GM23338 (cell line): ENCODE measurements at regions not wholly inside any gene's neighbourhood (a gene's known extent, or its start where the extent isn't known, plus 50 kb on each side); places are given as distances from the start of the nearest gene placed in this dataset.

Experiments used
- ATAC-seq: fragments of 200-7000 bp; cut with Tn5 transposase; 3 replicates; pipeline ENCODE4 v1.9.1; 2020
- DNase-seq: peaks from one replicate; pipeline ENCODE4 v3.0.0-alpha.2; 2015; ENCODE audit warnings: low spot score
- H2AFZ ChIP-seq: fragments of 200-600 bp; sonication (generic); 2 replicates; pipeline ENCODE4 v1.8.0; 2016; ENCODE audit warnings: antibody characterized with exemption, mild to moderate bottlenecking, moderate library complexity
- H3F3A ChIP-seq: fragments of 200-600 bp; sonication (generic); replicated peaks from 2 replicates; pipeline ENCODE4 v1.8.0; 2017; ENCODE audit warnings: antibody characterized with exemption, mixed run types, low read depth
- H3K27ac ChIP-seq: fragments of 200-600 bp; sonication (generic); 2 replicates; pipeline ENCODE4 v1.6.1; 2016; ENCODE audit warnings: low read depth
- H3K27me3 ChIP-seq: fragments of 200-600 bp; sonication (generic); 2 replicates; pipeline ENCODE4 v1.8.0; 2016; ENCODE audit warnings: mild to moderate bottlenecking, mixed run types, moderate library complexity; ENCODE audit not compliant: insufficient read depth
- H3K36me3 ChIP-seq: fragments of 200-600 bp; sonication (generic); 2 replicates; pipeline ENCODE4 v1.8.0; 2016; ENCODE audit warnings: mild to moderate bottlenecking; ENCODE audit not compliant: insufficient read depth
- H3K4me1 ChIP-seq: fragments of 200-600 bp; sonication (generic); 2 replicates; pipeline ENCODE4 v1.8.0; 2016; ENCODE audit warnings: mild to moderate bottlenecking, moderate library complexity; ENCODE audit not compliant: insufficient read depth
- H3K4me2 ChIP-seq: fragments of 200-600 bp; sonication (generic); 2 replicates; pipeline ENCODE4 v1.7.1; 2017; ENCODE audit warnings: mixed run types
- H3K4me3 ChIP-seq: fragments of 200-600 bp; sonication (generic); 2 replicates; pipeline ENCODE4 v1.6.1; 2016; ENCODE audit warnings: mixed run types
- H3K79me2 ChIP-seq: fragments of 200-600 bp; sonication (generic); replicated peaks from 2 replicates; pipeline ENCODE4 v1.8.0; 2017; ENCODE audit warnings: mild to moderate bottlenecking; ENCODE audit not compliant: insufficient read depth
- H3K9me2 ChIP-seq: fragments of 200-600 bp; sonication (generic); 2 replicates; pipeline ENCODE4 v1.8.0; 2017; ENCODE audit not compliant: insufficient read depth
- H4K20me1 ChIP-seq: fragments of 200-600 bp; sonication (generic); replicated peaks from 2 replicates; pipeline ENCODE4 v1.8.0; 2017; ENCODE audit warnings: mild to moderate bottlenecking; ENCODE audit not compliant: insufficient read depth
- H3K27ac Mint-ChIP-seq: 2 replicates; pipeline ENCODE4 v1.8.0; 2020; ENCODE audit warnings: inconsistent platforms, mild to moderate bottlenecking, moderate library complexity, mixed read lengths
- H3K27me3 Mint-ChIP-seq: 3 replicates; pipeline ENCODE4 v1.8.0; 2022; ENCODE audit warnings: low read depth, mild to moderate bottlenecking, moderate library complexity, mixed read lengths, inconsistent platforms; ENCODE audit not compliant: insufficient read depth, poor library complexity
- H3K36me3 Mint-ChIP-seq: 3 replicates; pipeline ENCODE4 v1.8.0; 2021; ENCODE audit warnings: low read depth, mild to moderate bottlenecking, inconsistent platforms, moderate library complexity, mixed read lengths
- H3K4me1 Mint-ChIP-seq: 3 replicates; pipeline ENCODE4 v1.8.0; 2020; ENCODE audit warnings: mild to moderate bottlenecking, inconsistent platforms, mixed read lengths
- H3K4me3 Mint-ChIP-seq: 3 replicates; pipeline ENCODE4 v1.8.0; 2021; ENCODE audit warnings: moderate library complexity, mild to moderate bottlenecking, inconsistent platforms, mixed read lengths
- H3K9me3 Mint-ChIP-seq: 3 replicates; pipeline ENCODE4 v1.8.0; 2020; ENCODE audit warnings: moderate library complexity, mild to moderate bottlenecking, inconsistent platforms, mixed read lengths
- CREB1 ChIP-seq: fragments of 250-450 bp; sonication (Bioruptor Pico); IDR thresholded peaks from 2 replicates; pipeline ENCODE4 v1.5.0; 2020; ENCODE audit warnings: low read depth, mild to moderate bottlenecking, moderate library complexity
- CTCF ChIP-seq, 2 experiments: fragments of 200-600 bp in 1 of 2; sonication (generic) in 1 of 2; conservative IDR thresholded peaks; 2 replicates each; pipeline versions ENCODE4 v1.5.1 to v1.6.1; 2016 to 2017; ENCODE audit warnings: antibody characterized with exemption in 2 of 2, low read depth in 2 of 2, mild to moderate bottlenecking in 2 of 2, moderate library complexity in 1 of 2
- ETS1 ChIP-seq: IDR thresholded peaks from 2 replicates; pipeline ENCODE4 v1.6.1; 2016; ENCODE audit warnings: antibody characterized with exemption
- EZH2 ChIP-seq: fragments of 200-600 bp; sonication (generic); IDR thresholded peaks from one replicate; pipeline ENCODE4 v1.8.0; 2017; ENCODE audit warnings: antibody characterized with exemption, mild to moderate bottlenecking, low read depth; ENCODE audit not compliant: unreplicated experiment
- EZH2phosphoT487 ChIP-seq: fragments of 200-600 bp; sonication (generic); IDR thresholded peaks from one replicate; pipeline ENCODE4 v1.8.1; 2018; ENCODE audit warnings: antibody characterized with exemption; ENCODE audit not compliant: unreplicated experiment
- JUNB ChIP-seq: IDR thresholded peaks from one replicate; pipeline ENCODE4 v1.6.1; 2016; ENCODE audit warnings: antibody characterized with exemption; ENCODE audit not compliant: unreplicated experiment
- NANOG ChIP-seq: IDR thresholded peaks from 2 replicates; pipeline ENCODE4 v1.6.1; 2016; ENCODE audit warnings: antibody characterized with exemption, borderline replicate concordance
- POLR2AphosphoS5 ChIP-seq: IDR thresholded peaks from 2 replicates; pipeline ENCODE4 v1.6.1; 2016; ENCODE audit warnings: antibody characterized with exemption, low read depth
- REST ChIP-seq: IDR thresholded peaks from one replicate; pipeline ENCODE4 v1.6.1; 2018; ENCODE audit warnings: antibody characterized with exemption; ENCODE audit not compliant: unreplicated experiment
- STAT1 ChIP-seq: IDR thresholded peaks from one replicate; pipeline ENCODE4 v1.6.1; 2016; ENCODE audit warnings: antibody characterized with exemption; ENCODE audit not compliant: unreplicated experiment
- ZNF114 ChIP-seq: fragments of 250-450 bp; sonication (Bioruptor Pico); IDR thresholded peaks from 2 replicates; pipeline ENCODE4 v1.5.0; 2020; ENCODE audit warnings: mild to moderate bottlenecking, moderate library complexity
- ZNF331 ChIP-seq: fragments of 250-450 bp; sonication (Bioruptor Pico); IDR thresholded peaks from 2 replicates; pipeline ENCODE4 v1.5.0; 2020; ENCODE audit warnings: low read depth, mild to moderate bottlenecking, moderate library complexity
- ZNF462 ChIP-seq: fragments of 250-450 bp; sonication (Bioruptor Pico); IDR thresholded peaks from 2 replicates; pipeline ENCODE4 v1.5.0; 2020; ENCODE audit warnings: mild to moderate bottlenecking, moderate library complexity

- no peak for DNase-seq
- no peaks in the 10 kb centered on the region for H3K27me3 ChIP-seq
- H2AFZ ChIP-seq = no peak overlapping the region
- ATAC-seq = no peak
- no peaks in the 10 kb centered on the region for H3K9me2 ChIP-seq
- Mint-ChIP-seq H3K4me1 (peaks cover 73% of the 10 kb centered on the region), H3K9me3 (no peaks in the 10 kb centered on the region), H3K27me3 (peaks cover 3% of the 10 kb centered on the region), H3K27ac (peak overlapping the region; percentile 44; the same call in 1 of the 2 replicates), H3K4me3 (no peak overlapping the region), H3K36me3 (no peaks in the 10 kb centered on the region)
- H3K27ac ChIP-seq = no peak overlapping the region
- no peaks in the 10 kb centered on the region for H3F3A ChIP-seq
- H4K20me1 ChIP-seq = no peaks in the 10 kb centered on the region
- H3K4me1 ChIP-seq = peaks cover 48% of the 10 kb centered on the region
- H3K4me2 ChIP-seq = no peak overlapping the region
- no peaks in the 10 kb centered on the region for H3K79me2 ChIP-seq
- H3K36me3 ChIP-seq = no peaks in the 10 kb centered on the region
- no peak overlapping the region for H3K4me3 ChIP-seq
- no peak for TF ChIP-seq STAT1
- TF ChIP-seq POLR2AphosphoS5 = no peak
- no peak for TF ChIP-seq JUNB
- TF ChIP-seq ZNF331 (CRISPR knock-in tag) = no peak
- no peak for TF ChIP-seq NANOG
- TF ChIP-seq EZH2phosphoT487 = no peak
- TF ChIP-seq ETS1 = no peak
- TF ChIP-seq EZH2 = no peak
- no peak for TF ChIP-seq CREB1 (CRISPR knock-in tag)
- no peak for TF ChIP-seq CTCF (conservative IDR thresholded peaks at IDR 0.05; ENCODE audit: low read depth in 2 of 2)
- no peak for TF ChIP-seq ZNF114
- TF ChIP-seq ZNF462 = no peak
- no peak for TF ChIP-seq REST
These were observed 509.3 kb upstream of the CITED2 start for GRCh38 chr6:139883776-139884175.
